Activated effector memory CD4-positive, alpha-beta T cell treated with anti-CD3 and anti-CD28 coated beads, Interleukin-2, amount 50 U/mL, for 16 hours (primary cell): ENCODE measurements at regions not wholly inside any gene's neighbourhood (a gene's known extent, or its start where the extent isn't known, plus 50 kb on each side); places are given as distances from the start of the nearest gene placed in this dataset.
"Not testable (repeated sequence)": the region's sequence is repeated elsewhere in the genome, so short reads cannot be mapped to it uniquely, and the experiment has no call there.

Experiments used
- DNase-seq: peaks from one replicate; pipeline ENCODE4 v3.0.0-alpha.2; 2020

DNA sequence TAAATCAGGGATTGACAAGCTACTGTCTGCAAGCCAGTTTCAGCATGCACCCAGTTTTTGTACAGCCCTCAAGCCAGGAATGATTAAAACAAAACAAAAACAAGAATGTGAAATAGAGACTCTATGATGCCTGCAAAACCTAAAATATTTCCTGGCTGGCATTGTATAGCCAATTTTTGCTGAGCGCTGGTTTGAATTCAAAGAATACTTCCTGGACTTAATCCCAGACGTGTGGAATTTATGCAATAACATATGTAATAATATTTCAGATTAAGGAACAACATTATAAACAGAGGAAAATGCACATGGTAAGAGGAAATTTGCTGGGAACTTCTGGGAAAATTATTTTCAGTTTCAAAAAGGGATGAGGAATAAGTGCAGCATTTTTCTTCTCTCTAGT, 148.1 kb upstream of the RPRM start:
- DNase-seq = no peak

DNA sequence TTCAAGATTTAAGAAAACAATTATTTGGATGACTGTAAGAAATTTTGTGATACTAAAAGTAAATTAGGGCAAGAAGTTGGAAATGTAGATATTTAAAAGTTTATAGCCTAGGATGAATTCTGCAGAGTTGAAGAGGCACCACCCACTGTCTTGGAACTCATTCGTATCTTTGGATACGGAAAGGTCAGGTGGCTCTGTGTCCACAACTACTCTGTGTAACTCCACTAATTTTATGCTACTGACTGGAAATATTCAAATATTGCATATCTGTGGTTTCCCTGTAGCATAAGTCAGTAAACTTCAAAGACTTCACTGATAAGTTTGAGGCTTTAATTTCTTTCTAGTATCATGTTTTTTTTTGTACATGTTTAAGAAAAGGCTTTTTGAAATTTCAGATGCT, 156.9 kb upstream of the RPRM start:
- DNase-seq = no peak

DNA sequence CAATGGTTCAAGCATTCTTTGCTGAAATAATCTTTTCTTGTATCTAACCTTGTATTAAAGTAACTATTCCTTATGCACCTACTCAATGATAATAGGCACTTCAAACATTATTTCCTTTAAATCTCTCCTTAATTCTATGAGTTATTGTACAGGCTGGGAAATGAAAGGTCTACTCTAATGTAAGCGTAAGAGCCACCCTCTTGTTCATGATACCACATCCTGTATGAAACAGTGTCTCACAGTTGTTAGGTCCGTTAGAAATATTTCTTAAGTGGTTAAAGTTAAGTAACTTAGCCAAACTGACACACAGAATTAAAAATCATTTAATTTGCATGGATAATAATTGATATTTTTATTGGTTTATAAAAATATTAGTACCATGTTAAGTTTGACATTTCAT, 162.5 kb upstream of the RPRM start:
- DNase-seq = no peak

DNA sequence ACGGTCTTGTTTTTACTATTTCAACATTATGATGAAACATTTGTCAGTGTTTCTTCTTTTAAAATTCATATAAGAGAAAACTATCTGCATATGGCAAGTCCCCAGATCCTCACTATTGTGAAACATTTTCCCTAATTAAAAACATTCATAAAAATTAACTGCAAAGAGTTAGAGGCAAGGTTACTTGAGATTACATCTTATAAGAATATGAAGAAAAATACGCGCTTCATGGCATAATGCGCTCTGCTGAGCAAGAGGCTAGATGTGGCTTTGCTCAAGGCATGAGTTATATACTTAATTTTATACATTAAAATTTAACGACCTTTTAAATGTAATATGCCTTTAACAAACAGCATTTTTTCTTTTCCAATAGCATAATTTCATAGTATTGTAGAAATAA, 166.4 kb upstream of the RPRM start:
- DNase-seq = no peak

DNA sequence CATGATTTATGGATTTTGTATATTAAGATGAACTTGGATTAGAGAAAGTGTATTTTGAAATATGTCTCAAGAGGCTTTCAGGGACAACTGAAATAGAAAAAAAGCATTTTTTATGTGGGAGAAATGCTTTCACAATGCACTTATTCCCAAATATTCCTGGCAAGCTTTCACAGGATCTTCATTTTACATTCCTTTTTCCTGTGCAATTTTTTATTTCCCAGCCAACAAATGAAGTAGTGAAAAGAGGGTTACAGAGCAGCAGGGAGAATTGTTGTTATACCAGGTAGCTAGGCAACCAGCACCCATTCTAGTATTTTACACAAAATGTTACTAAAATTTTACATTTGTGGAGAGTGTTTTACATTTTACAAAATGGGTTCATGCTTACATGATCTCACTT, 167.0 kb upstream of the RPRM start:
- DNase-seq = no peak

DNA sequence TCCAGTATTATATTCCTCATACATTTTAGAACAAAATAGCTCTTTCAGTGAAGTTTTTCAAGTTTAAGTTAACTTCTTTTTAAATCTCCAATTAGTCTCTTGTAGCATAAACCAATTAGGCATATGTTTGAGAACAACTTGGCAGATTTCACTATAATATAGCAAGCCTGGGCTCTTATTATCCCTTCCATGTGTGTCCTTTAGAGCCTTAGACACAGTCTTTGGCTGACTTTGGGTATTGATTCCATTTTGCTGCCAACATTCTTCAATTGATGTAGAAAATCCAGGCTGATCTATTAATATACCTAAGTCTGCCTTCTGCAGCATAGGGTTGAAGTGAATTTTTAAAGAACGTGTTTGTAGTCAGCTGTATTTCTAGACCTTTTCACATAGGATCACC, 179.1 kb upstream of the RPRM start:
- no peak for DNase-seq

DNA sequence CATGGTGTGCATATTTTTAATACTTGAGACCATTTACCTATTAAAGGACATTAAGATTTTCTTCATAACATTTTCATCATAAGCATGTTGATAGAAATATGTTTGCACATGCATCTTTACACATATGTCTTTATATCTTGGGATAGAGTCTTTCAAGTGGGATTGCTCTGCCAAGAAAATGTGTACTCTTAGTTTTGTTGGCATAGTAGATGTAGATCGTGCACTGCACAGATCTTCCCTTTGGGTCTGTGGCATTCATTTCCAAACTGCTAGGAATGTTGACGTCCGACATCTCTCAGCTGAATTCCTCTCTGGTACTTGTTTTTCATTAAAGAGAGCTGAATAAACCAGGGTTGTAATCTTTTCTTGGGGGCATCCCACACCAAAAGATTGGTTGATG, 183.2 kb upstream of the RPRM start:
- DNase-seq = no peak

DNA sequence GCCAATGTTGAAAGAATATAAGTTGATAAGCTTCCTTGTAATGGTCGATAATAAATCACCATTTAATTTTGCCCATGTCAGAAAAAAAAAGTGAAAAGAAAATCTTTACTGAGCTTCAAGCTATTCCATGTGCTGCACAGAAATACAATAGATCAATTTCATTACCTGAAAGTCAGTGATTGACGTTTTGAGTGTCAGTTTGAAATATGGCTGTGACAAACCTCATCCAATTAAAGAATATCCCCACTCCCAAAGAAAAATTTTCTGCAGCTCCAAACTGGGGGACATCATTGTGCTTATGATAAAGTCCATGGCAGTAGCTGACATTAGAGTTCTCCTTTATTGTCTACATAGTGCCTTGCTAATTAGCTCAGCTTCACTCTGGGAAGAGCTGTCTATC, 184.8 kb upstream of the RPRM start:
- no peak for DNase-seq

DNA sequence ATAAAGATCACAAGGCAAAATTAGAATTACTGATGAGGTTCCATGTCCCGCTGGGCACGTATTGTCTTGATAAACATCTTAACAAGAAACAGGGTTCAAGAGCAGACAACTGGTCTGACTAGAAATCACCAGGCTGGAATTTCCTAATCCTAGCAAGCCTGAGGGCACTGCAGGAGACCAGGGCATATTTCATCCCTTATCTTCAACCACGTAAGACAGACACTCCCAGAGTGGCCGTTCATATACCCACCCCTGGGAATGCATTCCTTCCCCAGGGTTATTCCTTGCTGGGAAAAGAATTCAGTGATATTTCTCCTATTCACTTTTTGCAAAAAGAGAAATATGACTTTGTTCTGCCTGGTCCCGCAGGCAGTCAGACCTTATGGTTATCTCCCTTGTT, 185.4 kb upstream of the RPRM start:
- DNase-seq = not testable (repeated sequence)

DNA sequence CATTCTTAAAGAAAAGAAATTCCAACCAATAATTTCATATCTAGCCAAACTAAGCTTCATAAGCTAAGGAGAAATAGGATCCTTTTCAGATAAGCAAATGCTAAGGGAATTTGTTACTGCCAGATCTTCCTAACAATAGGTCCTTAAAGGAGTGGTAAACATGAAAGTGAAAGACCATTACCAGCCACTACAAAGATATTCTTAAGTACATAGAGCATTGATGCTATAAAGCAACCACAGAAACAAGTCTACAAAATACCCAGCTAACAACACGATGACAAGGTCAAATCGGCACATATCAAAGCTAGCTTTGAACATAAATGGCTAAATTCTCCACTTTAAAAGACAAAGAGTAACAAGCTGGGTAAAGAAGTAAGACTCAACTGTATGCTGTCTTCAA, 188.9 kb upstream of the RPRM start:
- DNase-seq = no peak

DNA sequence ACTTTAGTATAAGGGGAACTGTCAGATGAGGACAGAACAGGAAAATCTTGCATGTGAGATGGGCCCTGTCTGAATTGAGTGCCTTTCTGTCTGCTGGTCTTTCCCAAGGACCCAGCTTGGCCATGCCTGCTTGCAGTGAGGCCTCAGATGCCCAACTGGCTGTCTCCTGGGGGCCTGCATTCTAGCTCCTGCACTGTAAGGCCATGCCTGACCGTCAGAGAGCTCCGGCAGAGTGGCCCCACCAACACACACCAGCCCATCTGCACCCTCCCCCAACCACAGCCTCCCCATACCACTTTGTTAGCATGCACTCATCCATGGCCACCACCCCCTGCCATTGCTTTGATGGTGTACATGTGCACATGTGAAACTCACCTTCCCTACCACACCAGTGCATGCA, 190.4 kb upstream of the RPRM start:
- peak; percentile 47 for DNase-seq

DNA sequence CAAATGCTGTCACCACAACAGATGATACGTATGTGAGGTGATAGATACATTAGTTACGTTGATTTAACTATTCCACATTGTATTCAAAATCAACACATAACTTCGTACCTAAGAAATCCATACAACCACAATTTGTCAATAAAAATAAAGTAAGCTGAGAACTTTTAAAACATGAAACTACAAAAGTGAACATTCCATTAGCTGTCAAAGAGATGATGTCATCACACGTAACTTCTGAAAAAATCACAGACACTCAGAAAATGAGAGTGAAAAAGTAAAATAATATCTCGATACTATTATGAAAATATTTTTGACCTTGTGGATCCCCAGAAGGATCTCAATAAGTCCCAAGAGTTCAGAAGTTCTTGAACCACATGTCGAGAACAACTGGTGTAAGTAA, 161.6 kb upstream of the GALNT13 start:
- DNase-seq = no peak

DNA sequence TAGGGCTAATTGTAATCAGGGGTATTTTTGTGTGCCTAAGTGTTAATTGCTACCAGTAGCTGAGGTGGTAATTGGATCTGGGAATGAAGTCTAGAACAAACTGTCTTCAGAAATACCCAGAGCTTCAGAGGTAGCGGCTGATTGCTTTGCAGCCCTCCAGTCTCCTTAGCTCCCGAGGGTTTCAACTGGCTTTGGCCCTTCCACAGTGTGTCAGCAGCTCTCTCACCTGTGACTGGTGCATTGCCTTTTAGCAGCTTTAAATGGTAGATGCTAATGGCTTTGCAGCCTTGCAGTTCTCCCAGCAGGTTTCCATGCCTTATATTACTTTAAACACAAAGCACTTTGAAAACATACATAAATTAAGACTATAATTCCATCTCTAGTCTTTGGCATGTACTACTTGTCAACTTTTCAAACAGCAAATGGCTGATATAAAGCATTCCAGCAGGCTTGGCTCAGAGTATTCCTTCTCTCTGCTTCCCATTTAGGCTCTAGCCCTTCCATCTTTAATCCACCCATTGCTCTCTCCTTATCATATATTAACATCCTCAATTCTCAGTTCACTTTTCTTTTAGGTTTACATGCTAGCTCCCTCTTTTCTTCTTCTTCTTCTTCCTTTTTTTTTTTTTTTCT, 156.4 kb upstream of the GALNT13 start:
- no peak for DNase-seq

DNA sequence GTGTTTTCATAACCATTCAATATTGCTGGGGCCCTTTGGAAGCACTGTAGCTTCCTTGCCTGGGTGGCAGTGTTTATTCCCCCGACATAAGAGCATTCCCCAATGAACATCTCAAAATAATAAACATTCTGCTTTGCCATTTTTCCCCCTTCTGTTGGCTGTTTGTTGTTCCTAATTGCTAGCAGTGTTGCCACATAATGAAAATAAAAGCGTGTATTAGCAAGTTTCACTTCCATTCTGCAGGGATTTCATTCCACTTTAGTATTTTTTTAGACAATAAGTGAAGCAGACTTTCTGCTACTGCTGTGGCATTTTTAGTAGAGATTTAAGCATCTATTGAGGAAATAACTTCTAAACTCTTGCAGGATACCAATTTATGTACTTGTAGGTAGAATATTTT, 154.7 kb upstream of the GALNT13 start:
- DNase-seq = no peak

DNA sequence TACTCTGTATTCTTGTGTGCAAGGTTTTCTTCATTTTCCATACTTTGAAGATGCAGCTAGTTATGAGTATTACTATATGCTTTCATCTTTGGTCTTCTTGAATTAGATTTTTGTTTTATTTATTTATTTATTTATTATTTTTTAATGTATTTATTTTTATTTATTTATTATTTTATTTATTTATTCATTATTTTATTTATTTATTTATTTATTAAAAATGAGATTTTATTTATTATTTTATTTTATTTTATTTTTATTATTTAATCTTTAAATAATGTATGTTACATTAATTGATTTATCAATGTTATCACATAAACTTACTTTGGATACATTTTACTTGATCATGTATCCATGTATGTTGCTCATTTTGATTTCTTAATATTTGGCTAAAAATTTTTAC, 132.3 kb upstream of the GALNT13 start:
- no peak for DNase-seq

DNA sequence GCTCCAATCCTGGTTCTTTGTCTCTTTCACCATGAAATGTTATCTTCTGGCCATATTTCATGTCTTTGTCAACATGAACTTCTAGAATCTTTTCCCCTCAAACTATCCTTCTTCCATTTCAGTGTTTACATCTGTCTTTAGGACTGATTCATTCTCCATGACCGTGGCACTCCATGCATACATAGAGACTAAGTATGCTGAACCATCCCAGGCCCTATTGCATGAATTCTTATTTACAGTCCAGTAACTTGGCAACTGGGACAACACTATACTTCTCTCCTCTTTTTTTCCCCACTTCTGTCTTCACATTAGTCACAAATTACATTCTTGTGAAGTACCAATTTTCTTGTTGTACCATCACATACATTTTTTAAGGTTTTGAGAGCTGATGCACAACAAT, 109.8 kb upstream of the GALNT13 start:
- DNase-seq = no peak

DNA sequence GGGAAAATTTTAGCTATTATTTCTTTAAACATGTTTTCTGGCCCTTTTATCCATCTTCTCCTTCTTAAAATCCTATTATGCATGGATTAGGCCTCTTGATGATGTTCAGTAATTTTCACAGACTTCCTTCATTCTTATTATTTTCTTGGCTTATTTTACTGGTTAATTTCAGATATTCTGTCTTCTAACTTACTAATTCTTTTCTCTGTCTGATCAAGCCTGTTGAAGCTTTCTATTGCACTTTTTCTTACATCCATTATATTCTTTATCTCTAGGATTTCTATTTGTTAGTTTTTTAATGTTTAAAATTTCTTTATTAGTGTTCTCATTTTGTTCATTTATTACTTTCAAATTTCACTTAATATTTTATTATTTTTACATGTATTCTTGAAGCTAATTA, 105.3 kb upstream of the GALNT13 start:
- no peak for DNase-seq

DNA sequence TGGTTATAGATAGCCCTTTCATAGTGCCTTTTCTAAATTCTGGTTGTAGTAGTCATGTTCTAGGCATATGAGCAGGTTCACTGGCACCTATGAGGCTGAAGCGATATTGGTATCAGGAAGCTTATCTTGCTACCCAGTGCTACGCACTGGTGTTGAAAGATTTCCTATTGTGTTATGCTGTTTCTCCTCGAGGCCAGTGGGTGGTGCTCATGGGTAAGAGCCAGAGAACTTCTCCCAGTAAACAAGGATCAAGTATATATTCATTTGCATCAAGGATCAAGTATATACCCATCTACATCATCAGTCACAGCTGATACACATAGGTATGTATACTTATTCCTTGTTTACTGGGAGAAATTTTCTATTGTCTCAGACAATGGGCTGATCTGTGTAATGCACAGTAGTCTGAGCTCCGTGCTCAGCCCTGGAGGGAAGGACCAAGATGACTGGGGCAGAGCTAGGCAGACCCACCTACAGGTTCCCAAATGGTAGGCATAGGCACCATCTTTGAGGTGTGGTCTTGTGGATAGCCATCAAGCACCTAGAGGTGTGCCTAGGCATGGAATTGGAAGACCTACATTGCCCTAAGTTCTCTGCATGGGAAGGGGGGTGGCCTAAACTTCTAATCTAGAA, 101.2 kb upstream of the GALNT13 start:
- no peak for DNase-seq

DNA sequence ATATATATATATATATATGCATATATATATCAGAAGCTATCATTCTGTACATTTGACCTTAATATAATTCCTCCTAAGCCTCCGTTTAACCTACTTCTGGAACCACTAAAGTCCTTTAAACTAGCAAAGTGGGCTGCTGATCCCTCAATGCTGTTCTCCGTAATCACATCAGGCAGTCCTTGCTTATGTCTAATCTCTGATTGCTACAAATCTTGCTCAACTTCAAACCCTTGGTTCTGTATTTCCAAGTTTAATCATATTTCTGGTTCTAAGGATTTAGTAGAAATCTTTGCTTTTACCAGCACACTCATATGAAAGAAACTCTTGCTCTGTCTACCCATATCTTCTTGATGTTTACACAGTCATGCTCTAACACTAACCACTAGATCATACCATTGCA, 91.5 kb upstream of the GALNT13 start:
- DNase-seq = no peak

DNA sequence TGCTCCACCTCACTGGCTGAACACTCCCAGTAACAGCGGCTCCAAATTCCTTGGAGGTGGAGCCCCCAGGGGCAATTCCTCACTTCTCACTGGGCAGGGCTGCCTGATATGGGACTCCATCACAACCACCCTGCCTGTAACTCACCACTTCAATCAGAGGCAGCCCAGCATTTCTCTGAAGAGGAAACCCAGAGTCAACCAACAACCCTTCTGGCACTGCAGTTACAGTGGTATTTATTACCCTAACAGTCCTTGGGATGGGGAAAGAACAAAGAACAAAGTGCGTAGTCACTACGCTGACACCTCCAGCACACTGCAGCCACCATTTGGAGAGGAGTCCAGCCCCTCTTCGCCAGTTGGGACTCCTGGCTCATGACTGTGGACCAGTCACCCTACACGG, 85.7 kb upstream of the GALNT13 start:
- DNase-seq = no peak

DNA sequence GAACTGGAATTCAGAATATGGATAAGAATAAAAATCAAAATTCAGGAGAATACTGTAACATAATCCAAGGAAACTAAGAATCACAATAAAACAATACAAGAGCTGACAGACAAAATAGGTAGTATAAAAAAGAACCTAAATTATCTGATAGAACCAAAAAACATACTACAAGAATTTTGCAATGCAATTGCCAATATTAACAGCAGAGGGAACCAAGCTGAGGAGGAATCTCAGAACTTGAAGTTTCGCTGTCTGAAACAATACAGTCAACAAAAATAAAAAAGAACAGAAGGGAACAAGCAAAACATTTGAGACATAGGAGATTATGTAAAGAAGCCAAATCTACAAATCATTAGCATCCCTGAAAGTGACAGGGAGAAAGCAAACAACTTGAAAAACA, 84.1 kb upstream of the GALNT13 start:
- DNase-seq = no peak

DNA sequence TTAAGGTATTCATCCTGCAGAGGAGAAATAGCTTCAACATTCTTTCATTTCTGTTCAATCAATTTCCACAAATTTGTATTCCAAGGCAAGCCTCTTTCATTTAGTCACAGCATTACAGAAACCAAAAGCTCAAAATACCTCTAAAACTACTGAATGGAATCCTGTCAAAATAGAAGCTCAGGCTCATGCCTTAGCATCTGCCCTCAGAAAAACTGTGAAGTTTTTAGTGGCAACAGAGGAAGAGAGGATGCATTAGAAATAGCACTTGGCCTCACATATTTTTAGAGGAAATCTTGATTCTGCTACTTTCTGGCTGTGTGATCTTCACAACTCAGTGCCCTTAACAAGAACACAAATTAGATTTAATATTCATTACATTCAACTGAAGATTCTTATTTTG, 69.1 kb upstream of the GALNT13 start:
- DNase-seq = no peak

DNA sequence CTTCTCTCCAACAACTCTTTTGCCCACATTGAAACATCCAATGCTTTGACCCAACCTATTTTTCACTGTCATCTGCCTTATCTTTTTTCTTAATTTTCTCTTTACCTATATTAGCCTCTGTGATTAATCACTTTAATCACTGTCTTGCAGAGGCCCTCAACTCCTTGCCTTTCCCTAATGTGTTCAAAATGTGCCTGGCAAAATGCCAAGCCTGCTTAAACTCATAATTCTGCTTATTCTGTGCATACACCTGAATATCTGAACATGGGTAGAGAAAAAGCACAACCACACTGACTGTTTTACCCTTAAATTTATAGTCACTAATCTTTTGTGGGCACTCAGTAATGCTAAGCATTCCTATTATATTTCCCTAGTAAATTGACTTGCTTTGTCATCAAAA, 63.0 kb upstream of the GALNT13 start:
- no peak for DNase-seq

DNA sequence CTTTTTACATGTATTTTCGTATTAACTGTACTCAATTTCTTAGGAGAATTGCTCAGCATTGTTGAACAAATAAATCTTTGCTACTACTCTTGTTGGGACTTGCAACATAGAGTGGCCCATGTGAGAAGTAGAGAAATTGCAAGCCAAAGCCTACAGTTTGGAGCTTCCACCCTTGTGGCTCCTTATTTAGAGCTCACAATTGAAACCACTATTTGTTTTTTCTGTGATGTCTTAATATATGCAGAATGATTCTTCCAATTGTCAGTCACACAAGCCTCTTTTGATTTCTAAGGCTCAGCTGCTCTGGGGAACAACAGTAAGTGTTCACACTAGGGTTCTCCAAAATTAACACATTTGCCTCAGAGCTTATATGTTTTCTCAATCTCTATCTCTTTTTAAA, 60.2 kb upstream of the GALNT13 start:
- DNase-seq = no peak

DNA sequence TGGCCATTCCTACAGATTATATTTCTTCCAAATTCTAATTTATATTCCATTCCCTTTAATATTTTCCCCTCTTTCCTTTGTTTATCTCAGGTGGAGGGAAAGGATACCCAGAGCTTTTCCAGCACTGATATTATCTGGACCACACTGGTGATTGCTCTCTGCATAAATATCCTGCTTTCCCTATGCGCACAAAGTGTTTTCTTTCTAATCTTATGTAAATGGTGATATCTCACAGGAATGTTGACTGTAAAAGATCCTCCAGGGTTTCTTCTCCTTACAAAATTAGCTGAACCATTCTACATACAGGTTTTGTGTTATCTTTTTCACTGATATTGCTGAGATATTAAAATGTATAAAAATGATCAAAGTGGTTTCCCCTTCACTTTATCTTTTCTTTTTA, 59.1 kb upstream of the GALNT13 start:
- no peak for DNase-seq

DNA sequence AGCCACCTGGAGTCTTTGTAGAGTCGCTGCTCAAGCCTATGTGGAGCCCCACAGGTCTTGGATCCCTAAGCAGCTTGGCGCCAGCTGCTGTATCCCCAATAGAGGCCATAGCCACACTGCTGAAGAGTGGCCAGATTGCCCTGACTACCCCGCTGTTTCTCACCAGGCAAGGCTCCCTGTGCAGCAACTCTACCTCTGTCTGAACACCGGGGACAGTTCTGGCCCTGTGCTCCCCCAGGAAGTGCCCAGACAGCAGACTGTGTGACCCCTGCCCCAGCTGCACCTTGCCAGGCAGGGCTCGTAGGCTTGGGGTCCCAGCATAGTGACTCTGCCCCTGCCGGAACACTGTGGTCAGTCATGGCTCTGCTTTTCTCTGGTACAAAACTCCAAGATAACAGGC, 53.5 kb upstream of the GALNT13 start:
- DNase-seq = no peak
